ENCODE measurements at regions not wholly inside any gene's neighbourhood (a gene's known extent, or its start where the extent isn't known, plus 50 kb on each side); places are given as distances from the start of the nearest gene placed in this dataset.
"Not testable (repeated sequence)": the region's sequence is repeated elsewhere in the genome, so short reads cannot be mapped to it uniquely, and the experiment has no call there.

DNA sequence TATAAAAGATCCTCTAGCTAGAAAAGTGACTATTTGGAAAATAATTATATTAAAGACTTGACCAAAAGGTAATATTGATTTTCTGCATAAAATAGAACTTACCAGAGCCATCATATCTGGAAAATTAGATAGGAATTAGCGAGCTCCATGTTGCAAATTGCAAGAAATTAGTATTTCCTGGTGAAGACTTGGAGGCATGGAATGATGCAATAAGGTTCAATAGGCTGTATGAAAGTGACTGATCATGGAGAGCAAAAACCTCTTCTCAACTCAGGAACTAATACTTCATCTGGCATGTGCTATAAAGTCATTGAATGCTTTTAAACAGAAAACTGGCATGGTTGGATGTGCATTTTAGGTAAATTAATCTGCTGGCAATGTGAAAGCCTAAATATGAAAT is 66.3 kb upstream of the UFM1 start:
- no peak for DNase-seq

- no peak for DNase-seq
These were observed 84.5 kb upstream of the UFM1 start for GRCh38 chr13:38265132-38265497.

DNA sequence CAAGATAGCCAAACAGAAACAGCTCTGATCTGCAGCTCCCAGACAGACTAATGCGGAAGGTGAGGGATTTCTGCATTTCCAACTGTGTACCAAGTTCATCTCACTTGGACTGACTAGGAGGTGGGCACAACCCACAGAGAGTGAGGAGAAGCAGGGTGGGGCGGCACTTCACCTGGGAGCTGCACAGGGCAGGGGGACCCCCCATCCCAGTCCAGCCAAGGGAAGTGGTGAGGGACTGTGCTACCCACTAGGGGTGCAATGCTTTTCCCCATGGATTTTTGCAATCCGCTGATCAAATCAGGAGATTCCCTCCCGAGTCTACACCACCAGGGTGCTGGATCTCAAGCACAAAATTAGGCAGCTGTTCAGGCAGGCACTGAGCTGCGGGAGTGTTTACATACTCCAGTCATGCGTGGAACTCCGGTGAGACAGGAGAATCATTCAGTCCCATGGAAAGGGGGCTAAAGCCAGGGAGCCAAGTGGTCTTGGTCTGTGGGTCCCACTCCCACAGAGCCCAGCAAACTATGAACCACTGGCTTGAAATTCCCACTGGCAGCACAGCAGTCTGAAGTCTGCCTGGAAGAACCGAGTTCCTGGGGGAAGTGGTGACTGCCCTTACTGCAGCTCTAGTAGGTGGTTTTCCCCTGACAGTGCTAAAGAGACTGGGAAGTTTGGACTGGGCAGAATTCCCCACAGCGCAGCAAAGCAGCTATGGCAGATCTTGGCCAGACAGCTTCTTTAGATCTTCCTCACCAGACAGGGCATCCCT is 85.1 kb upstream of the UFM1 start:
- DNase-seq: no peak

DNA sequence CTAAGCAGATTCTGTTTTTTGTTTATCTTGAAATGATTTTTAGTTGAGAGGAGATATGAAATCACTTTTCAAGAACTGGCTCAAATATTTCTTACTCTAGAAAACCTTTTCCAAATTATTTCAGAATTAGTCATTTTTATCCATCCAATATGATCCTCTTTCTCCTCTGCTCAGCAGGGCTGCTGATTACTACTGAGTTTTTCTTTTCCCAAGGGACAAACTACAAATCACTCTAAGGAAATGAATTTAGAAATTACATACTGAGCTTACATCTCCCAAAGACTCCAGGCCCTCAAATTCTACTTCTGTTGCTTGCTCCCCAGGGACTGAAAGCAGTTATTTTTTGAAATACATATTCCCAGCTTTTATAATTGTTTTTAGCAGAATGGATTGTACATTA is 87.4 kb upstream of the UFM1 start:
- peak; percentile 13 for DNase-seq

- peak; percentile 12 for DNase-seq
These were observed 94.1 kb upstream of the UFM1 start for GRCh38 chr13:38255600-38255999.

- DNase-seq: no peak
These were observed 109.8 kb upstream of the UFM1 start for GRCh38 chr13:38239874-38240273.

- no peak for DNase-seq
These were observed 121.3 kb upstream of the UFM1 start for GRCh38 chr13:38228322-38228721.

DNA sequence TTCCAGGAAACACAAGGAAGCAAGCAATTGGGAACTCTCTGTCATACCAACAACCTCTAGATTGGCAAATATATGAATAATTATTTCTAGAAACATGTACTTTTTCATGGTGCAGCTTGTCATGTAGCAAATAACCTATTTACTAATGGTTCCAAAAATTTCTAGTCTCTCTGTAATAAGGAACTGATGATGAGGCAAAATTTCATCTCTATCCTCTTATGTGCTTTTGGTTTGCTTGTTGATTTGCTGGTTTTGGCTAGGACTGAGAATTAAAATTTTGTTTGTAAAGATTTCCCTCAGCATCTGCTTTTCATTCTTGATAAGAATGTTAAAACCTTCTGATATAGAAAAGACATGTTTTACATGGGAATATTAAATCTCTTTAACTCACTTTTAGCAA is 123.2 kb upstream of the UFM1 start:
- DNase-seq: no peak

DNA sequence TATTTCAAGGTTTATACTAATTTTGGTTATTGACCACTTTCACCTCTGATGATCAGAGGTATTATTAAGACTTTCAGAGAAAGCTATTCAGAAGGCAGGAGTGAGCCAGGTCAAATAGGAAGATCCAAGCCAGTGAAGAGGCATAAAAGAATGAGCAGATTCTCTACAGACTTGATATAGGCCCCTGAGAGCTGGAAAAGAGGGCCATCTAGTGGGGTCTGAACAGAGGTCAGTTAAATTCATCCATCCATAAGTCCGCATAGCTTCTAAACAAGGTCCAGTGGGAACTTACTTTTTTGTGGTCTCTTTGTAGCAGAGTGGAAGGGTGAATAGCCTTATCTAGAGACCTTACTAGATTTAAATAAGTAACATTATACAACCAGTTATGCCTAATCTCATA is 126.6 kb upstream of the UFM1 start:
- peak; percentile 47 for DNase-seq

GRCh38 chr13:38221120-38221519 is 128.5 kb upstream of the UFM1 start:
- DNase-seq: not testable (repeated sequence)

- no peak for DNase-seq
These were observed 133.5 kb upstream of the UFM1 start for GRCh38 chr13:38216181-38216580.

DNA sequence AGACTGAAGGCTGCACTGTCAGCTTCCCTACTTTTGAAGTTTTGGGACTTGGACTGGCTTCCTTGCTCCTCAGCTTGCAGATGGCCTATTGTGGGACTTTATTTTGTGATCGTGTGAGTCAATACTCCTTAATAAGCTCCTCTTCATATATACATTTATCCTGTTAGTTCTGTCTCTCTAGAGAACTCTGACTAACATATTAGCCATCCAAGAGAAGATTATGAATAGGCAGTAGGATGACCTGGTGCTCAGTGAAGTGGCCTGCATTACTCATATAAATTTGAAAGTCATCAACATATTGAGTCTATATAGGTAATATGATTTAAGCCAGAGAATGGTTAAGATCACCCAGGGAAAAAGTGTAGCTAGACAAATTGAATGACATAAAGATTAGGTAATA is 136.3 kb upstream of the UFM1 start:
- DNase-seq: peak; percentile 43

- no peak for DNase-seq
These were observed 138.6 kb upstream of the UFM1 start for GRCh38 chr13:38210928-38211596.

DNA sequence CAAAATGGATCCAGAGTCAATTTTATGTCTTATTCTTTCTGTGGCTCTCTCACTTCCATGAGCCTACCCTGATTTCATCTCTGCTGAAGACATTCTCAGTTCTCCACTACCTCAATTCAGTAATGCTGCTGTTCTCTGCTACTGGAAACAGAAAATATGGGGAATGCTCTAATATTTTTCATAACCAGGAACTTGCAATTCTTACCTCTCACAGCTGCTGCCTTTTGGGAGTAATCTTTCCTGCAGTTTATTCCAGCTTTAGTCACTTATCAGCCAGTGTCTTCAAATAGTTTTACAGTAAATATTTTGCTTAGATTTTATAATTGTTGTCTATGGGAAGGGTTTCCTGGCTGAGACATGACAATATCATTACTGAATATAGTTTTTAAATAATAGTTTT is 145.1 kb upstream of the UFM1 start:
- no peak for DNase-seq

- DNase-seq: peak; percentile 76
These were observed 146.9 kb upstream of the UFM1 start for GRCh38 chr13:38202740-38203139.

GRCh38 chr13:38191016-38191415 is 158.6 kb upstream of the UFM1 start:
- no peak for DNase-seq

DNA sequence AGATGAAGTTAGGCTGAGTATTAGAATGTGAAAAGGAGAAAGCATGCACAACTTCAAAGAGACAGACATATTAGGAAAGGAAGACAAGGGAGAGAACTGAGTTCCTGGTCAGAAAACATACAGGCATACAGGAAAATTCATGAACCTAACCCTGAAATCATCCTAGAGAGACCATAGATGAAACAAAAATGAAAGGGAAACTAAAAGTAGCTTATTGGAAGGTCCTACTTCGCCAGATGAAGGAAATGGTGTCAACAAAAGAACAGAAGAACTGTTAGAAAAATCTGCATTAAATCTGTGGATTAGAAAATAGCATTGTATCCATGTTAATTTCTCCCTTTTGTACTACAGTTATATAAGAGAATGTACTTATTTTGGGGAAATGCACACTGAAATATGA is 169.0 kb upstream of the UFM1 start:
- peak; percentile 7 for DNase-seq

GRCh38 chr13:38180126-38180525 is 169.5 kb upstream of the UFM1 start:
- peak; percentile 73 for DNase-seq

- no peak for DNase-seq
These were observed 173.0 kb upstream of the UFM1 start for GRCh38 chr13:38176664-38177063.

DNA sequence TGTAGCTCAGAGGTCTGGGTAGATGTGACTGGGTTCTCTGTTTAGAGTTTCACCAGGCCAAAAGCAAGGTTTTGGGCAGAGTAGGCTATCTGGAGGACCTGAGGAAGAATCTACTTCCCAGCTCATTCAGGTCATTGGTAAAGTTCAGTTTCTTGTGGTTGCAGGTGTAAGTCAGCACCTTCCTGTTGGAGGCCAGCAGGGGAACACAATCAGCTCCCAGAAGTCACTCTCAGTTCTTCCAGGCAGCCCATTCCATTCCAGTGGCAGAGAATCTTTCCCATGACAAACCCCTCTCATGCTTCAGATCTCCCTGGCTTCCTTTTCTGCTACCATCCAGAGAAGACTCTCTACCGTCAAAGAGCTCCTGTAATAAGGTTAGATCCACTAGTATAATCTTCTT is 176.2 kb upstream of the UFM1 start:
- no peak for DNase-seq

- DNase-seq: no peak
These were observed 182.4 kb upstream of the UFM1 start for GRCh38 chr13:38167164-38167822.

DNA sequence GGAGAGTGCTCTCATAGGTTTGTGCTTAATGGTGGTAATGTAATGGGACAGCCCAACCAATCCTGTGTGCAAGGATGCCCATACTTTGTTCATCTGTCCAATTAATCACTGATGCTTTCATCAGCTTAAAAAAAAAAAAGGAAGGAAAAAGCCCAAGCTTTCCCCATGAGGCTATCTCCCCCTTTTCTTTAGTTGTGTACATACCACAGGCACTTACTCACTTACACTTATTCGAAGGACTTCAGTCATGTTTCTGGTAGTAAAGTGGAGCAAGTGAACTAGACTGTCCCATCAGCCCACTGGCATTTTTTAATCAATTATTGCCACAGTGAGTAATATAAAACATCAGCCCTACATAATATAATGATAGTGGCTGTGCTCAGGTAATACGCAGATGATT is 183.5 kb upstream of the UFM1 start:
- DNase-seq: peak; percentile 64

DNA sequence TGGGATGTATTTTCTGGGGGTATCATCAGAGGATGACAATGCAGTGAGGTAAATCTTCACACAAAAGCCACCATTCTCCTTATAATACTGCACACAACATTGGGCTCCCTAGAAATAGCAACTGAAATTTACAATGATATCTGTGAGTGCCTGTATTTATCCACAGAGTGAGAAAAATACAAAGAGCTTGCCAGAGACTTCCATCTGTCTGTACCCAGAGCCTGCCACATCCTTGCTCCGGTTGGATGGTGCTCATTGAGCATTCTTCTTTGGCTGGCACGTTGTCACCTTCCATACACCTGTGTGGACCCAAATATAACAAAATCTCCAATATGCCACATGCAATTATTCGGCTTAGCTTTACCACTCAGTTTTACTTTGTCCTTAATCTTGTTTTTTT is 189.5 kb upstream of the UFM1 start:
- no peak for DNase-seq

- no peak for DNase-seq
These were observed 189.9 kb upstream of the UFM1 start for GRCh38 chr13:38159710-38160109.

All from EL (cell line).